ENCODE measurements at regions not wholly inside any gene's neighbourhood (a gene's known extent, or its start where the extent isn't known, plus 50 kb on each side); places are given as distances from the start of the nearest gene placed in this dataset.

- DNase-seq: no peak
These were observed 123.4 kb upstream of the PRR20A start for GRCh38 chr13:57017357-57017756.

GRCh38 chr13:57018915-57019314 is 121.8 kb upstream of the PRR20A start:
- DNase-seq: no peak

GRCh38 chr13:57030671-57031070 is 110.0 kb upstream of the PRR20A start:
- DNase-seq: no peak

- DNase-seq: no peak
These were observed 104.4 kb upstream of the PRR20A start for GRCh38 chr13:57036290-57036689.

- no peak for DNase-seq
These were observed 95.8 kb upstream of the PRR20A start for GRCh38 chr13:57044910-57045309.

- no peak for DNase-seq
These were observed 94.7 kb upstream of the PRR20A start for GRCh38 chr13:57045826-57046546.

- no peak for DNase-seq
These were observed 84.0 kb upstream of the PRR20A start for GRCh38 chr13:57056601-57057180.

GRCh38 chr13:57063007-57063406 is 77.7 kb upstream of the PRR20A start:
- DNase-seq: no peak

- DNase-seq: no peak
These were observed 66.7 kb upstream of the PRR20A start for GRCh38 chr13:57073983-57074382.

- no peak for DNase-seq
These were observed 65.1 kb upstream of the PRR20A start for GRCh38 chr13:57075588-57075987.

- no peak for DNase-seq
These were observed 53.7 kb upstream of the PRR20A start for GRCh38 chr13:57087006-57087405.
